GM12878 (cell line): ENCODE measurements at regions not wholly inside any gene's neighbourhood (a gene's known extent, or its start where the extent isn't known, plus 50 kb on each side); places are given as distances from the start of the nearest gene placed in this dataset.

Source experiments
- ATAC-seq: fragments of 200-7000 bp; cut with Tn5 transposase; 3 replicates; pipeline ENCODE4 v1.9.1; 2020; ENCODE audit warnings: mild to moderate bottlenecking, moderate library complexity
- BruUV-seq: library from RNA; stranded (reverse); fragments of 400-500 nt; replicated peaks from 2 replicates; lab custom pipeline; 2021; lab: Mats Ljungman, UMichigan
- CTCF ChIA-PET: fragments of 300-600 bp; sonication (Branson Sonifier 250); formaldehyde crosslinking; extraction: SDS; loops from one replicate; lab custom pipeline; 2021; ENCODE audit warnings: inconsistent platforms; lab: Yijun Ruan, JAX
- POLR2A ChIA-PET: fragments of 350-600 bp; formaldehyde crosslinking; extraction: SDS; loops from one replicate; lab custom pipeline; 2021; ENCODE audit warnings: inconsistent platforms; lab: Charles Lee
- RAD21 ChIA-PET: fragments of 300-600 bp; sonication (Branson Sonifier 250); formaldehyde crosslinking; loops from one replicate; lab custom pipeline; 2023; ENCODE audit warnings: antibody characterized with exemption; ENCODE audit not compliant: unreplicated experiment; lab: Charles Lee
- SMC1A ChIA-PET: fragments of 300-600 bp; sonication (Branson Sonifier 250); formaldehyde crosslinking; loops from one replicate; lab custom pipeline; 2023; ENCODE audit not compliant: unreplicated experiment, uncharacterized antibody; lab: Charles Lee
- DNase-seq: peaks from one replicate; pipeline ENCODE4 v3.0.0-alpha.2; 2011; ENCODE audit warnings: low read depth, low spot score
- FAIRE-seq: peaks from 3 replicates; lab custom pipeline; 2011; peaks lifted over from hg19 to GRCh38; lab: Jason Lieb, UNC
- H2AFZ ChIP-seq: 2 replicates; pipeline ENCODE4 v1.6.0; 2011; ENCODE audit warnings: low read depth, low read length, control low read depth; ENCODE audit not compliant: control insufficient read depth
- H3K27ac ChIP-seq: 2 replicates; pipeline ENCODE4 v1.5.1; 2011; ENCODE audit warnings: control low read depth; ENCODE audit not compliant: control insufficient read depth, insufficient read depth
- H3K27me3 ChIP-seq, 2 experiments: replicated peaks in 1 of 2; 2 replicates each; pipeline versions ENCODE4 v1.6.0 to v1.6.1; 2011; ENCODE audit warnings: low read length in 1 of 2; ENCODE audit not compliant: control insufficient read depth in 2 of 2, insufficient read depth in 2 of 2
- H3K36me3 ChIP-seq, 2 experiments: 2 replicates each; pipeline ENCODE4 v1.5.1; 2011; ENCODE audit warnings: low read length in 1 of 2; ENCODE audit not compliant: control insufficient read depth in 2 of 2, insufficient read depth in 2 of 2
- H3K4me1 ChIP-seq: 2 replicates; pipeline ENCODE4 v1.6.1; 2011; ENCODE audit warnings: mild to moderate bottlenecking, low read length, moderate library complexity, mixed read lengths; ENCODE audit not compliant: control insufficient read depth, insufficient read depth
- H3K4me2 ChIP-seq: 2 replicates; pipeline ENCODE4 v1.6.0; 2011; ENCODE audit warnings: control low read depth; ENCODE audit not compliant: control insufficient read depth, insufficient read depth
- H3K4me3 ChIP-seq: fragments of 200-600 bp; sonication (generic); 2 replicates; pipeline ENCODE4 v1.5.1; 2016
- H3K79me2 ChIP-seq: 2 replicates; pipeline ENCODE4 v1.6.0; 2011; ENCODE audit warnings: low read length; ENCODE audit not compliant: control insufficient read depth, insufficient read depth
- H3K9ac ChIP-seq: 2 replicates; pipeline ENCODE4 v1.8.0; 2011; ENCODE audit warnings: low read length, control low read depth, mixed read lengths; ENCODE audit not compliant: control insufficient read depth, insufficient read depth
- H3K9me3 ChIP-seq: replicated peaks from 3 replicates; pipeline ENCODE4 v1.5.1; 2011; ENCODE audit warnings: mild to moderate bottlenecking, low read length; ENCODE audit not compliant: control insufficient read depth, insufficient read depth
- H4K20me1 ChIP-seq: 2 replicates; pipeline ENCODE4 v1.6.0; 2011; ENCODE audit not compliant: control insufficient read depth, insufficient read depth
- E2F8 ChIP-seq: fragments of 450-650 bp; IDR thresholded peaks from 2 replicates; pipeline ENCODE4 v1.6.1; 2018; ENCODE audit warnings: mild to moderate bottlenecking, low read depth, moderate library complexity; ENCODE audit not compliant: partially characterized antibody
- EGR1 ChIP-seq, 2 experiments: IDR thresholded peaks; 1 replicate in 1 of 2; 2 replicates in 1 of 2; pipeline ENCODE4 v1.6.1; 2011 to 2012; ENCODE audit warnings: low read depth in 2 of 2, low read length in 2 of 2, borderline replicate concordance in 1 of 2, mild to moderate bottlenecking in 1 of 2, moderate library complexity in 1 of 2
- EP300 ChIP-seq, 2 experiments: fragments of 150-350 bp in 1 of 2; IDR thresholded peaks; 2 replicates each; pipeline ENCODE4 v1.6.1; 2011 to 2012; ENCODE audit warnings: low read depth in 2 of 2, low read length in 2 of 2, borderline replicate concordance in 1 of 2, improper control_type of control experiment in 1 of 2, inconsistent platforms in 1 of 2; ENCODE audit not compliant: control insufficient read depth in 1 of 2
- ETV6 ChIP-seq, 2 experiments: fragments of 450-650 bp in 1 of 2; IDR thresholded peaks in 1 of 2; conservative IDR thresholded peaks in 1 of 2; 2 replicates each; pipeline ENCODE4 v1.6.1; 2014; ENCODE audit warnings: antibody characterized with exemption in 1 of 2, borderline replicate concordance in 1 of 2, low read depth in 1 of 2, mild to moderate bottlenecking in 1 of 2, moderate library complexity in 1 of 2
- HCFC1 ChIP-seq: fragments of 150-350 bp; IDR thresholded peaks from 2 replicates; pipeline ENCODE4 v1.6.1; 2014; ENCODE audit warnings: low read length
- IKZF2 ChIP-seq, 2 experiments: fragments of 450-650 bp; IDR thresholded peaks; 2 replicates each; pipeline ENCODE4 v1.6.1; 2017; ENCODE audit warnings: mild to moderate bottlenecking in 2 of 2, moderate library complexity in 2 of 2
- JUND ChIP-seq: IDR thresholded peaks from 2 replicates; pipeline ENCODE4 v1.6.1; 2012; ENCODE audit warnings: low read depth, mild to moderate bottlenecking, low read length, improper control_type of control experiment, moderate library complexity
- NFXL1 ChIP-seq: fragments of 450-650 bp; IDR thresholded peaks from 2 replicates; pipeline ENCODE4 v1.6.1; 2017; ENCODE audit warnings: antibody characterized with exemption, mild to moderate bottlenecking, borderline replicate concordance
- PRDM15 ChIP-seq: fragments of 450-650 bp; formaldehyde crosslinking; IDR thresholded peaks from 2 replicates; pipeline ENCODE4 v1.4.0; 2020; ENCODE audit warnings: mild to moderate bottlenecking, moderate library complexity
- RAD21 ChIP-seq: IDR thresholded peaks from 2 replicates; pipeline ENCODE4 v1.6.1; 2011; ENCODE audit warnings: mild to moderate bottlenecking, low read depth, low read length, moderate library complexity; ENCODE audit not compliant: insufficient read depth
- RELA ChIP-seq: fragments of 450-650 bp; IDR thresholded peaks from 2 replicates; pipeline ENCODE4 v1.8.0; 2014; ENCODE audit warnings: borderline replicate concordance; ENCODE audit not compliant: partially characterized antibody
- SMARCA5 ChIP-seq: fragments of 450-650 bp; IDR thresholded peaks from 2 replicates; pipeline ENCODE4 v1.6.1; 2017; ENCODE audit warnings: mild to moderate bottlenecking
- SMC3 ChIP-seq: IDR thresholded peaks from 2 replicates; pipeline ENCODE4 v1.6.1; 2011; ENCODE audit warnings: low read length, improper control_type of control experiment, borderline replicate concordance
- SRF ChIP-seq, 2 experiments: IDR thresholded peaks; 2 replicates each; pipeline ENCODE4 v1.6.1; 2011; ENCODE audit warnings: low read depth in 2 of 2, low read length in 2 of 2, mild to moderate bottlenecking in 1 of 2, moderate library complexity in 1 of 2
- SUZ12 ChIP-seq: fragments of 200-600 bp; sonication (generic); IDR thresholded peaks from one replicate; pipeline ENCODE4 v1.6.1; 2018; ENCODE audit warnings: antibody characterized with exemption, mild to moderate bottlenecking; ENCODE audit not compliant: unreplicated experiment
- TCF12 ChIP-seq: IDR thresholded peaks from 2 replicates; pipeline ENCODE4 v1.6.1; 2011; ENCODE audit warnings: low read depth, mild to moderate bottlenecking, low read length
- WGBS: methylation state at CpG from one replicate; pipeline ENCODE4 v1.1.6; 2016; ENCODE audit warnings: low lambda C conversion rate; ENCODE audit not compliant: insufficient replicate concordance, insufficient coverage; ENCODE audit errors: missing lambda C conversion rate; 5-methylcytosine and 5-hydroxymethylcytosine counted together
- in situ Hi-C: fragments of 300-500 bp; cut with MboI; formaldehyde crosslinking; loops from 9 replicates; pipeline ENCODE4 v1.14.3; 2018; ENCODE audit warnings: mixed read lengths
- intact Hi-C: fragments of 100-400 bp; cut with micrococcal nuclease; formaldehyde crosslinking; loops from one replicate; pipeline ENCODE4 v1.14.2; 2022; ENCODE audit not compliant: unreplicated experiment

GRCh38 chr2:142581491-142581890 is 296.0 kb upstream of the KYNU start:
- WGBS: 0% methylated on average over 1 of the region's 1 CpG
- TF ChIP-seq SRF (IDR thresholded peaks at IDR 0.05; ENCODE audit: low read depth in 2 of 2, low read length in 2 of 2) (no peak), RELA (no peak), EP300 (IDR thresholded peaks at IDR 0.05; ENCODE audit: borderline replicate concordance in 1 of 2, control insufficient read depth in 1 of 2, low read depth in 2 of 2, low read length in 2 of 2) (no peak), RAD21 (no peak), PRDM15 (CRISPR knock-in tag) (no peak), NFXL1 (no peak), HCFC1 (no peak), EGR1 (IDR thresholded peaks at IDR 0.05; ENCODE audit: borderline replicate concordance in 1 of 2, low read depth in 2 of 2, low read length in 2 of 2) (no peak), IKZF2 (IDR thresholded peaks at IDR 0.05) (no peak), SMC3 (no peak), ETV6 (conservative IDR thresholded peaks at IDR 0.05 in 1 of 2, IDR thresholded peaks at IDR 0.05 in 1 of 2; ENCODE audit: borderline replicate concordance in 1 of 2, low read depth in 1 of 2) (no peak), E2F8 (no peak), SUZ12 (no peak), JUND (no peak), SMARCA5 (no peak), TCF12 (no peak)
- Histone ChIP-seq H3K9ac (no peak overlapping the region), H3K4me1 (peaks cover 4% of the 10 kb centered on the region), H2AFZ (no peak overlapping the region), H3K27ac (no peak overlapping the region), H3K36me3 (no peaks in the 10 kb centered on the region), H3K27me3 (no peaks in the 10 kb centered on the region; a peak in 1 of 4 replicates), H3K79me2 (no peaks in the 10 kb centered on the region), H3K9me3 (no peaks in the 10 kb centered on the region), H4K20me1 (no peaks in the 10 kb centered on the region), H3K4me2 (no peak overlapping the region), H3K4me3 (no peak overlapping the region)
- no peak for ATAC-seq
- ChIA-PET POLR2A (no interaction called here), CTCF (no interaction called here), SMC1A (no interaction called here), RAD21 (no interaction called here)
- intact Hi-C loops: no loop called here
- DNase-seq: no peak
- in situ Hi-C loops: no loop called here
- BruUV-seq: no TSS peak
- FAIRE-seq: no peak
